HG03280 (cell line): ENCODE measurements at regions not wholly inside any gene's neighbourhood (a gene's known extent, or its start where the extent isn't known, plus 50 kb on each side); places are given as distances from the start of the nearest gene placed in this dataset.
"Not testable (repeated sequence)": the region's sequence is repeated elsewhere in the genome, so short reads cannot be mapped to it uniquely, and the experiment has no call there.

ENCODE experiments used
- ATAC-seq: cut with Tn5 transposase; IDR thresholded peaks from one replicate; pipeline ENCODE4 v1.9.1; 2021; ENCODE audit warnings: mild to moderate bottlenecking, moderate library complexity; ENCODE audit not compliant: unreplicated experiment

GRCh38 chr3:188021502-188022040, 132.4 kb upstream of the LPP start:
- no peak for ATAC-seq

GRCh38 chr3:188022902-188023301, 131.1 kb upstream of the LPP start:
- not testable (repeated sequence) for ATAC-seq

GRCh38 chr3:188025555-188025954, 128.4 kb upstream of the LPP start:
- ATAC-seq: no peak

DNA sequence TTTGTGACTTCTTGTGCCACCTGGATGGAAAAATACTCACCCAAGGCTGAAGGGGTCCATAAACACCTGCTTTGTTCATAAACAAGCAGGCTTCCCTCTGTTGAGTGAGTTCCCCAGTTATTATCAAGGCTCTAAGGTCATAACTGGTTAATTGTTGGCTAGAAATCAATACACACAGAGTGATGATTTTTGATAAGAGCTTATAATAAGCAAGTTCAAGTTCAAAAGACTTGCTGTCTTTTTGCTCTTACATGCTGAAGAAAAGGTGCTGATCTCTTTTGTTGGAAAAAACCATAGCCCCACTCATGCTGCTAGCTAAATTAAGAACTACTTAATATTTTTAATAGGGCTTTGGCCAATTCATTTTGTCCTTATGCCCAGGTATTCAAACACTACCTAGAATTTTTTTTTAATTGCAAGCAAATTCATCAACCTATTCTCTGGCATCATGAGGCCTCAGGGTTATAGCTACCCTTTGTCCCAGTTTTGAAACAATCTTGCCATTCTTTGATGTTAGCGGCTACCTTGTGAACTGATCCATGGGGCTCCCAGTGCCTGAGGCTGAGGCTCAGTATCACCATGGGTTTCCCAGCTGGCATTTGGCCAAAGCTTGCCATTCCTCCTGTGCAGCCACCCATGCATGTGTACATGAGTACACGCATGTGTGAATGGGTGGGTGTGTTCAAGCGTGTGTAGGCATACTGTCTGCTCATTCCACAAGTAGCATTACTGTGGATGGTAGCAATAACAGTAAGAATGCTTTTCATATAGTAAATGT, 127.6 kb upstream of the LPP start:
- no peak for ATAC-seq

GRCh38 chr3:188031121-188031520, 122.8 kb upstream of the LPP start:
- no peak for ATAC-seq

DNA sequence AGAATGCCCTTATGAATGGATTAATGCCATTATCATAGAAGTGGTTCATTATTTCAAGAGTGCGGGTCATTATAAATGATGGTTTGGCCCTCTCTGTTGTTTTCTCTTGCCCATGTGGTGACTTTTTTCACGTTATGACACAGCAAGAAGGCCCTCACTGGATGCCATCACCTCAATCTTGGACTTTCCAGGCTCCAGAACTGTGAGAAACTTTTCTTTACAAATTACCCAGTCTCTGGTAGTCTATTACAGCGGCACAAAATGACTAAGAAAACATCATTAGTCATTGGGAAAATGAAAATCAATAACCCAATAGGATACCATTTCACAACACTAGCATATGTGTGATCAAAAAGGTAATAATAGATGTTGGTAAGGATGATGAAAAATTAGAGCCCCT, 119.0 kb upstream of the LPP start:
- no peak for ATAC-seq

DNA sequence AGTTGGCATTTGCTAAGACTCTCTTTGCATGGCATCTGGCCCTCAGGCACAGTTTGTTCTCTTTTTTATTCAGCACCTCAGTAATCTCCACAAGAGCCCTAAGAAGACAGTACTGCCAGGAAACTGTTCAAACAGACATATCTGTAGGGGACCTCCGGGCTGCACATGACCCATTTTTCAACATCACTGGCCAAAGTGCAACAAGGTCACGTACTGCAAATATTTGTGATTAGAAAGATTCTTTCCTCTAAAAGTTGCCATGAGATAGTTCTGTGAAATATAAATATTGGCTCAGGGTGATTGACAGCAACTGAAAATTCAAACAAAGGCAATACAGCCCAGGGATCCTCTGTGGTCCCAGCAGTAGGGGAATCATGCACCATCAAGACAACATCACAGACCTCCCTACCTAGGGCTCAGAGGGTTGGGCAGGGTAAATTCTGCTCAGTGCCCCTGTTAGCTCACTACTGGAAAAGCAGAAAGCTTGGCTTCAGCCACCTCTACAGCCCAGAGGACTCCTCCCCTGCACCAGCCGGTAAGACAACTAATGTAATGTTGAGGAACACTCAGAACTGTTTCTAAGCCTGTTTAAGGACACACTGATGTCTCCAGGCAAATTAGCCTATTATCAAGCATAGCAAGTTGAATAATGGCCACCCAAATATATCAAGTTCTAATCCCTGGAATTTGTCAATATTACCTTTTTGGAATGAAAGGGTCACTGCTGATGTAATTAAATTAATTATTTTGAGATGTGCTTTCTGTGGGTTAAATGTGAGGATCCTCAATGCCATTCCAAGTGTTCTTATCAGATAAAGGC, 117.4 kb upstream of the LPP start:
- ATAC-seq: no peak

GRCh38 chr3:188037195-188037718, 116.7 kb upstream of the LPP start:
- ATAC-seq: no peak

DNA sequence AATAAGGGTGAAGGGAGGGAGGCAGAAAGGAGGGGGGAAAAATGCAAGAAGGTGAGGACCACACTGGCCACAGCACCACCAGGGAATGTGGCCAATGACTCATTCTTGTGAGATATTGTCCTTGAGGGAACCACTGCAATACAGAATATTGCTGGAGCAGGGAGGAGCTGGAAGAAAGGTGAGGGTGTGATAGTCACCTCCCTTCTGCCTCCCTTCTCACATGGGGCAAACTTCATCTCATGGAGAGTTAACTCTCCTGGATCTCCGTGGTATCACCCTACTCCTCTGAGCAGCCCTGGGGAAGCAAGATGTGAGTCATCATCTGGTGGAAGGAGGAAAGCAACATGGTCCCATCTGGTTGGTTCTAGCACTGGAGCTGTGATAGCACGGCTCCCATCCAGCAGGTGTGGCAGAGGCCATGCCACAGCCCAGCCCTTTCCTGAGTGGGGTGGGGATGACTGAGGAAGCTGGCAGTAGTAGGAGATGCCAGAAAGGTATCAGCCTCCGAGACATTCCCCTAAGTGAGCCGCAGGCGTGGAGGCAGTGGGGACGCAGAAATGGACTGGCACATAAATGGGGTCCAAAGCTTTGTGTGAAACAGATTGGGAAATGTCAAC, 115.9 kb upstream of the LPP start:
- ATAC-seq: no peak

- no peak for ATAC-seq
Observed at GRCh38 chr3:188041193-188041592, 112.8 kb upstream of the LPP start.

- no peak for ATAC-seq
Observed at GRCh38 chr3:188041895-188042294, 112.1 kb upstream of the LPP start.

DNA sequence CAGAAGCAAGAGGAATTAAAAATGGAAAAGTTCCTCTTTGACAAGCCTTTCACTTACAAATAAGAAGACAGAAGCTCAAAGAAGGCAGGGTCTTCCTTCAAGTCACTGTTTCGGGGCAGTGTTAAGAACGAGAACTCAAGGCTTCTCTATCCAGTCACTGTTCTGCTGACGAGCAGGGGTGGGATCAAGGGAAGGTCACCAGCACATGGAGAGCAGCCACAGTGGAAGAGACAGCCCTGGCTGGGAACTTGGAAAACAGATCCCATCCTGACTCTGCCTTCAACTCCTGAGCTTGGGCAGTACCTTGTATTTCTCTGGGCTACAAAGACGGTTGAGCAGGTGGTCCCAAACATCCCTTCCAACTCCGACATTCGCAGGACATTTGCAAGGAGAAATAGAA, 111.5 kb upstream of the LPP start:
- no peak for ATAC-seq

- ATAC-seq: no peak
Observed at GRCh38 chr3:188043891-188044290, 110.1 kb upstream of the LPP start.

DNA sequence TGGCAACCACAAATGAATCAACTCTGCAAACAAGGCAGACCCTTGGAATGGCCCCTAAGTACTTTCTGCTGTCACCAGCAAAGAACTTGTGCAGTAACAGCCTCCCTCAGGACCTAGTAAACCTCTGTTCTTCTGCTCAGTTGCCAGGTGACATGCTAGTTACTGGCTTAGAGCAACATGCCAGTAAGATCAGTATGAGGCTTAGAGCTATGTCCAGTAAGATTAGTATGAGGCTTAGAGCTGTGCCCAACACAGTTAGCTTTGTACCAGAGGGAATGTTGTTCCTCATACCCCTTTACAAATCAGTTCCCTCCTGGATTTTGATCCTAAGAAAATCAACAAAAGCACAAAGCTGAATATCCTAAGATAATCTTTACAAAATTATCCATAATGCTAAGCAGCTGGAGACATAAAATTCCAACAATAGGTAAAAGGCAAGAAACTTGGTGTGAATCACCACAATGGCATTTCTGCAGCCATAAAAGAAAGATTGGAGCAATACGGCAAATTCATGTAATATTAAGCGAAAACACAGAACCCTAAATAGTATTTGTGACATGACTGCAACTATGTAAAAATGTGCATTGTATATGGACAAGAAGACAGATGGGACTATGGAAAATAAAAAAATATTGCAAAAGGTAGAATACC, 107.3 kb upstream of the LPP start:
- ATAC-seq: no peak

DNA sequence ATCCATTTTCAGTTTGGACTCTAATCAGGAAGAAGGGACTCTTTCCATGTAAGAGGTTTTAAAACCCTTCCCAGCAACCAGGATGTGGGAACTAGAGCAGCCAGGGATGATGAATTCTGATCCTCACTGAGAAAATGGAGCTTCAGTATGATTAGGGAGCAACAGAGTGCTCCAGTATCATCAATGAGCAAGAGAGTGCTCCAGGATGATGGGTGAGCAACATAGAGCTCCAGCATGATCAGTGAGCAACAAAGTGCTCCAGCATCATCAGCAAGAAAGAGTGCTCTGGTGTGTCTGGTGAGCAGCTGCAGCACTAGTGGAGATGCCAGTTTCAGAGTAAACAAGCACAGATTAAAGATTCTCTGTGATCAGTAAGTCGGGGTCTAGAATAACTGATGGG, 106.4 kb upstream of the LPP start:
- no peak for ATAC-seq

DNA sequence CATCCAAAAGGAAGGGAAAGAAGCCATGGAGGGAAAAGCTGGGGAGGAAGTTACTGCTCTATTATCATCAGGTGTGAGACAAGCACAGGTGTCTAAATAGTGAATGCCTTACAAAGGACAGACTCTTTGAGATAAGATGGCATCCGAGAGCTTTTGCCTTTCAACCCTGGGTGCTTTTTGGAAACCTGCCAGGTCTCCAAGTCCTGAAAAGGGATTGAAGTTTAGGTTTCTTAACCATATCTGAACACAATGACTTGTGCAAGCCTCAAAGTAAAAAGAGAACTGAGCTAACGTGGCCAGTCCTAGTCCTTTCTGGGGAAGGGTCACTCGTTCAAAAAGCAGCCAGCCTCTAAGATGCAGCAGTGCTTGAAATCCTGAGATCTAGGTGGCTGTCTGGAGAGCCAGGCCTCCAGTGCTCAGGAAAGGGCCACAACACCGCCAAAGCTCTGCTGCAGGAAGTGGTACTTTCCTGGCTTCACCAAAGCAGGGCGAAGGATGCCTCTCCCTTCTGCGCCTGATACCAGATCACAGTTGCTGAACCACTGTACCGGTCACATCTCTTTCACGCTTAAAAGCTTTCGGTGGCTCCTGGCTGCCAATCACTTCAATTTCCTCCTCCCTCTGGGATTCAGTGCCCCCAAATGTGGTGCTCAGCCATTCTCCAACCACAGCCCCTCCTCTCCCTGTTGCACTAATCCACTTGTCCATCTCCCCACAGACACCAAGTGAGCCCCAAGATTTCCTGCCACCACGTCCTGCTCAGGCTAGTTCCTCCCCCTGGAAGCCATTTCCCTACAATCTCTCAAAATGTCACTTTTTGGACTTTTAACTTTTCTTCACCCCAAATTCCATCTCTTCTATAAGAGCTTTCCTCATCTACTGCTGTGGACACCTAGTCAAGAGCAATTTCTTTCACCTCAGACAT, 104.1 kb upstream of the LPP start:
- no peak for ATAC-seq

GRCh38 chr3:188051801-188052168, 102.2 kb upstream of the LPP start:
- no peak for ATAC-seq

- ATAC-seq: no peak
Observed at GRCh38 chr3:188052169-188053035, 101.6 kb upstream of the LPP start.

DNA sequence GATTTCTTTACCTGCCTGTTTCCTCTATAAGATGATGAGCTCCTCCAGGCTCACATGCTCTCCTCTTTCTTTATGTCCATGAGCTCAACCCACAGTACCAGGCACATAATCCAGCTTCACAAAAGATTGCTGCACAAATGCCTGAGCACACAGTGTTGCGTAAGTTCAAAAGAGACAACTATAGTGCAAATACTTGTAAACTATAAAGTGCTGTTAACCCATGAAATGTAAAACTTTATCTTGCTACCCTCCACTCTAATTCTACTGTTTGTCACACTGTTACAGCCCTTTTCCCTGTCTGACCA, 101.0 kb upstream of the LPP start:
- ATAC-seq: no peak
